ENCODE measurements at regions not wholly inside any gene's neighbourhood (a gene's known extent, or its start where the extent isn't known, plus 50 kb on each side); places are given as distances from the start of the nearest gene placed in this dataset.

DNA sequence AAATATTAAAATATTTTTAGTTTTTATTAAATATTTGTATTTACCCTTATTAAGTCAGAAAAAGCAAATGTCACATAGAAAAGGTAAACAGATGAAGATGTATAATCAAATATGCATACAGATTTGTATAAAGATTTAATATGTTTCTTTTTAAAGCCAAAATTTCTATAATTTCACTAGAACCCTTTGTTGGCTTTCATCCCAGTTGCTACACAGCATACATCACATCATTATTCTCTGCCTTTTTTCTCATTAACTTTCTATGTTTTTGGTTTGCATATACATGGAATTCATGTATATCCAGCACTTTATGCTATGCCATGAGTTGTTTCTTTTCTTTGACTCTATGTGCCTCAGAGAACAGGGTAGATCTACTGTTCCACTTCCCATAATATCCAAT lies 957.9 kb upstream of the ADGRL2 start:
- H3K36me3 Mint-ChIP-seq (ENCODE audit: insufficient read depth, unreplicated experiment), result no peaks in the 10 kb centered on the region
- intact Hi-C loops (cut with micrococcal nuclease; ENCODE audit: unreplicated experiment), result no loop called here
- peaks cover 8% of the 10 kb centered on the region for H3K9me3 Mint-ChIP-seq (ENCODE audit: low read depth, unreplicated experiment)
- H3K27me3 Mint-ChIP-seq (ENCODE audit: unreplicated experiment), result no peaks in the 10 kb centered on the region
- CTCF ChIA-PET, result no interaction called here
- no peaks in the 10 kb centered on the region for H3K4me1 Mint-ChIP-seq (ENCODE audit: low read depth, unreplicated experiment)
- no peak for DNase-seq
- H3K4me3 Mint-ChIP-seq (ENCODE audit: low read depth, unreplicated experiment), result no peak overlapping the region
- TF ChIP-seq, protein P1, sequence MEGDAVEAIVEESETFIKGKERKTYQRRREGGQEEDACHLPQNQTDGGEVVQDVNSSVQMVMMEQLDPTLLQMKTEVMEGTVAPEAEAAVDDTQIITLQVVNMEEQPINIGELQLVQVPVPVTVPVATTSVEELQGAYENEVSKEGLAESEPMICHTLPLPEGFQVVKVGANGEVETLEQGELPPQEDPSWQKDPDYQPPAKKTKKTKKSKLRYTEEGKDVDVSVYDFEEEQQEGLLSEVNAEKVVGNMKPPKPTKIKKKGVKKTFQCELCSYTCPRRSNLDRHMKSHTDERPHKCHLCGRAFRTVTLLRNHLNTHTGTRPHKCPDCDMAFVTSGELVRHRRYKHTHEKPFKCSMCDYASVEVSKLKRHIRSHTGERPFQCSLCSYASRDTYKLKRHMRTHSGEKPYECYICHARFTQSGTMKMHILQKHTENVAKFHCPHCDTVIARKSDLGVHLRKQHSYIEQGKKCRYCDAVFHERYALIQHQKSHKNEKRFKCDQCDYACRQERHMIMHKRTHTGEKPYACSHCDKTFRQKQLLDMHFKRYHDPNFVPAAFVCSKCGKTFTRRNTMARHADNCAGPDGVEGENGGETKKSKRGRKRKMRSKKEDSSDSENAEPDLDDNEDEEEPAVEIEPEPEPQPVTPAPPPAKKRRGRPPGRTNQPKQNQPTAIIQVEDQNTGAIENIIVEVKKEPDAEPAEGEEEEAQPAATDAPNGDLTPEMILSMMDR (IDR thresholded peaks at IDR 0.05; ENCODE audit: unreplicated experiment), result no peak
- no peak overlapping the region for H3K27ac Mint-ChIP-seq (ENCODE audit: unreplicated experiment)
- no TSS peak for BruUV-seq (replicated peaks)

DNA sequence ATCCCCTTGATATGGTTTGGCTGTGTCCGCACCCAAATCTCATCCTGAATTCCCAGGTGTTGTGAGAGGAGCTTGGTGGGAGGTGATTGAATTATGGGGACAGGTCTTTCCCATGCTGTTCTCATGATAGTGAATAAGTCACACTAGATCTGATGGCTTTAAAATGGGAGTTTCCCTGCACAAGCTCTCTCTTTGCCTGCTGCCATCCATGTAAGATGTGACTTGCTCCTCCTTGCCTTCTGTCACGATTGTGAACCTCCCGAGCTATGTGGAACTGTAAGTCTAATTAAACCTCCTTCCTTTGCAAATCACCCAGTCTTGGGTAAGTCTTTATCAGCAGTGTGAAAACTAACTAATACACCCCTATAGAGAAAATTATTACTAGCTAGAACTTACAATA lies 959.5 kb upstream of the ADGRL2 start:
- Mint-ChIP-seq H3K4me1 (ENCODE audit: low read depth, unreplicated experiment) (no peaks in the 10 kb centered on the region), H3K27ac (ENCODE audit: unreplicated experiment) (no peak overlapping the region), H3K4me3 (ENCODE audit: low read depth, unreplicated experiment) (no peak overlapping the region), H3K9me3 (ENCODE audit: low read depth, unreplicated experiment) (peaks cover 8% of the 10 kb centered on the region), H3K36me3 (ENCODE audit: insufficient read depth, unreplicated experiment) (no peaks in the 10 kb centered on the region), H3K27me3 (ENCODE audit: unreplicated experiment) (no peaks in the 10 kb centered on the region)
- BruUV-seq (replicated peaks), result no TSS peak
- TF ChIP-seq, protein P1 (IDR thresholded peaks at IDR 0.05; ENCODE audit: unreplicated experiment), result no peak
- intact Hi-C loops (cut with micrococcal nuclease; ENCODE audit: unreplicated experiment), result no loop called here
- CTCF ChIA-PET, result no interaction called here
- DNase-seq, result no peak

DNA sequence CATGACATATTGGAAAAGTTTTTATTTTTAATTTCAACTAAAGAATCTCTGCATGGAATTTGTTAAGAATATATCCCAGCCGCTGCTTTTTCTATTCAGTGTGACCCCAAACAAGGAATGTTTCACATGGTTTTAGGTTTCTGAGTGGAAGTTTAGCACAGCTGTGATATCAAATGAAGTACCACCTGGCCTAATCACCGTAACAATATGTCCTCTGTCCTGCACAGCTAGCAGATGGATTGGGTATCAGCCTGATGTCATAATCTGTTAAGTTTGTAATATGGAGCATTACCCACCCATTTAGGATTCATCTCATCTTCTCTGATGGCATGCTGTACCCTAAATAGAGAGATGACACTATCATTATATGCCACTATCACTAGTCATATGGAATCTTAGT lies 963.7 kb upstream of the ADGRL2 start:
- Mint-ChIP-seq H3K27ac (ENCODE audit: unreplicated experiment) (no peak overlapping the region), H3K4me1 (ENCODE audit: low read depth, unreplicated experiment) (no peaks in the 10 kb centered on the region), H3K9me3 (ENCODE audit: low read depth, unreplicated experiment) (peaks cover 6% of the 10 kb centered on the region), H3K36me3 (ENCODE audit: insufficient read depth, unreplicated experiment) (no peaks in the 10 kb centered on the region), H3K27me3 (ENCODE audit: unreplicated experiment) (no peaks in the 10 kb centered on the region), H3K4me3 (ENCODE audit: low read depth, unreplicated experiment) (no peak overlapping the region)
- DNase-seq, result no peak
- TF ChIP-seq, protein P1 (IDR thresholded peaks at IDR 0.05; ENCODE audit: unreplicated experiment), result no peak
- intact Hi-C loops (cut with micrococcal nuclease; ENCODE audit: unreplicated experiment), result no loop called here
- CTCF ChIA-PET, result no interaction called here
- BruUV-seq (replicated peaks), result no TSS peak

DNA sequence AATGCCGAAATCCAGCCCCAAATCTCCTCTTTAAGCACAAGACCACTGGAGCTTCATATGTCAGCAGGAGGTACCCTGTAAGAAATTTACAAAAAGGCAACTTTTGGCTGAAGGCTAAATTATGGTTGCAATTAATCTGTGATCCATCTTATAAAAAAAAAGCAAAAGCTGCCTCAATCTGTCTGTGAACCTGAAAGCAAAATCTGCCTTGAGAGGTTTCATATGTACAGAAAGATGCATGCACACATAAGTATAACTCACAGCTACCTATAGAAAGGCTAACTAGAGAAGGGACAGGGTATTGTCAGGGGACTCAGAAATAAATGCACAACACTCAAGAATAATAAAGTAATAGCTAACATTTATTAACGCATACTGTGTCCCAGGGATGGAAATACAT lies 964.2 kb upstream of the ADGRL2 start:
- TF ChIP-seq, protein P1 (IDR thresholded peaks at IDR 0.05; ENCODE audit: unreplicated experiment), result no peak
- no peaks in the 10 kb centered on the region for H3K36me3 Mint-ChIP-seq (ENCODE audit: insufficient read depth, unreplicated experiment)
- no peak for DNase-seq
- CTCF ChIA-PET, result no interaction called here
- H3K27me3 Mint-ChIP-seq (ENCODE audit: unreplicated experiment), result no peaks in the 10 kb centered on the region
- H3K4me3 Mint-ChIP-seq (ENCODE audit: low read depth, unreplicated experiment), result no peak overlapping the region
- no TSS peak for BruUV-seq (replicated peaks)
- peaks cover 3% of the 10 kb centered on the region for H3K9me3 Mint-ChIP-seq (ENCODE audit: low read depth, unreplicated experiment)
- H3K4me1 Mint-ChIP-seq (ENCODE audit: low read depth, unreplicated experiment), result no peaks in the 10 kb centered on the region
- intact Hi-C loops (cut with micrococcal nuclease; ENCODE audit: unreplicated experiment), result no loop called here
- no peak overlapping the region for H3K27ac Mint-ChIP-seq (ENCODE audit: unreplicated experiment)

DNA sequence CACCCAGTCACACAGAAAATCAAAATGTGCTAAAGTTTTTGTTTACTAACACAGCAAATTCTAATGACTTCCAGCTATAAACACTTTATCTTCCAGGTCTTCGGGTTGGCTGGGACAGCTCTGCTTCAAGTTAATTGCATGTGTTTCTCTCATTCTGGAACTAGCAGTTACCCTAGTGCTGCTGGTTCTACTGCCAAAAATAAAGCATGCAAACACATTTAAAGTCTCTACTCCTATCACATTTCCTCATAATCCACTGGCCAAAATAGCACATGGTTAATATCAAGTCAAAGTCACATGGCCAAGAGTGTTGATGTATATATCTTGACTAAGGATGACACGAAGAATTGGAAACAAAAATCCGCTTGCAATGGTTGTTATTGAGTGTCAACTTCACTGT lies 973.1 kb upstream of the ADGRL2 start:
- TF ChIP-seq, protein P1 (IDR thresholded peaks at IDR 0.05; ENCODE audit: unreplicated experiment), result no peak
- H3K27me3 Mint-ChIP-seq (ENCODE audit: unreplicated experiment), result no peaks in the 10 kb centered on the region

More for the DNA sequence above, 973.1 kb upstream of the ADGRL2 start:
- intact Hi-C loops (cut with micrococcal nuclease; ENCODE audit: unreplicated experiment), result no loop called here
- no peak for DNase-seq
- no TSS peak for BruUV-seq (replicated peaks)
- Mint-ChIP-seq H3K36me3 (ENCODE audit: insufficient read depth, unreplicated experiment) (no peaks in the 10 kb centered on the region), H3K4me1 (ENCODE audit: low read depth, unreplicated experiment) (no peaks in the 10 kb centered on the region), H3K4me3 (ENCODE audit: low read depth, unreplicated experiment) (no peak overlapping the region), H3K27ac (ENCODE audit: unreplicated experiment) (no peak overlapping the region), H3K9me3 (ENCODE audit: low read depth, unreplicated experiment) (no peaks in the 10 kb centered on the region)
- CTCF ChIA-PET, result no interaction called here
